A172 (cell line): ENCODE measurements at regions not wholly inside any gene's neighbourhood (a gene's known extent, or its start where the extent isn't known, plus 50 kb on each side); places are given as distances from the start of the nearest gene placed in this dataset.
"Not testable (repeated sequence)": the region's sequence is repeated elsewhere in the genome, so short reads cannot be mapped to it uniquely, and the experiment has no call there.

Experiments
- DNase-seq: peaks from one replicate; pipeline ENCODE4 v3.0.0-alpha.2; 2015; ENCODE audit warnings: low spot score

- no peak for DNase-seq
Measured at GRCh38 chr2:14422426-14422825, 210.1 kb upstream of the LRATD1 start.

GRCh38 chr2:14423145-14423906 lies 209.2 kb upstream of the LRATD1 start:
- no peak for DNase-seq

- DNase-seq = no peak
Measured at GRCh38 chr2:14424478-14425390, 207.8 kb upstream of the LRATD1 start.

GRCh38 chr2:14425869-14426268 lies 206.6 kb upstream of the LRATD1 start:
- DNase-seq = no peak

GRCh38 chr2:14428056-14428455 lies 204.5 kb upstream of the LRATD1 start:
- peak; percentile 5 for DNase-seq

GRCh38 chr2:14433946-14434495 lies 198.5 kb upstream of the LRATD1 start:
- no peak for DNase-seq

GRCh38 chr2:14445670-14446069 lies 186.8 kb upstream of the LRATD1 start:
- DNase-seq = no peak

- DNase-seq = no peak
Measured at GRCh38 chr2:14448340-14448739, 184.2 kb upstream of the LRATD1 start.

- DNase-seq = no peak
Measured at GRCh38 chr2:14451312-14451711, 181.2 kb upstream of the LRATD1 start.

- no peak for DNase-seq
Measured at GRCh38 chr2:14454202-14454601, 178.3 kb upstream of the LRATD1 start.

- no peak for DNase-seq
Measured at GRCh38 chr2:14459786-14460325, 172.7 kb upstream of the LRATD1 start.

- DNase-seq = peak; percentile 21
Measured at GRCh38 chr2:14475994-14476393, 156.5 kb upstream of the LRATD1 start.

GRCh38 chr2:14479486-14479885 lies 153.0 kb upstream of the LRATD1 start:
- no peak for DNase-seq

GRCh38 chr2:14480120-14480519 lies 152.4 kb upstream of the LRATD1 start:
- no peak for DNase-seq

- no peak for DNase-seq
Measured at GRCh38 chr2:14480906-14481305, 151.6 kb upstream of the LRATD1 start.

- peak; percentile 92 for DNase-seq
Measured at GRCh38 chr2:14492920-14493503, 139.5 kb upstream of the LRATD1 start.

- DNase-seq = no peak
Measured at GRCh38 chr2:14494759-14495158, 137.8 kb upstream of the LRATD1 start.

- no peak for DNase-seq
Measured at GRCh38 chr2:14501061-14501460, 131.5 kb upstream of the LRATD1 start.

- not testable (repeated sequence) for DNase-seq
Measured at GRCh38 chr2:14506955-14507354, 125.6 kb upstream of the LRATD1 start.

- DNase-seq = no peak
Measured at GRCh38 chr2:14511541-14511940, 121.0 kb upstream of the LRATD1 start.

- DNase-seq = no peak
Measured at GRCh38 chr2:14513903-14514302, 118.6 kb upstream of the LRATD1 start.

- DNase-seq = peak; percentile 82
Measured at GRCh38 chr2:14516844-14517243, 115.7 kb upstream of the LRATD1 start.
